Activated CD8-positive, alpha-beta memory T cell treated with anti-CD3 and anti-CD28 coated beads, Interleukin-2, amount 50 U/mL, for 1 hour (primary cell): ENCODE measurements at regions not wholly inside any gene's neighbourhood (a gene's known extent, or its start where the extent isn't known, plus 50 kb on each side); places are given as distances from the start of the nearest gene placed in this dataset.
"Not testable (repeated sequence)": the region's sequence is repeated elsewhere in the genome, so short reads cannot be mapped to it uniquely, and the experiment has no call there.

Experiments
- DNase-seq: peaks from one replicate; pipeline ENCODE4 v3.0.0-alpha.2; 2020; ENCODE audit errors: extremely low read depth

GRCh38 chr3:104903064-104903463 is 463.6 kb upstream of the ALCAM start:
- DNase-seq: no peak

GRCh38 chr3:104906001-104906639 is 460.6 kb upstream of the ALCAM start:
- no peak for DNase-seq

- DNase-seq: no peak
These were observed 459.2 kb upstream of the ALCAM start for GRCh38 chr3:104907507-104907906.

GRCh38 chr3:104908761-104909160 is 457.9 kb upstream of the ALCAM start:
- DNase-seq: no peak

GRCh38 chr3:104909198-104909597 is 457.5 kb upstream of the ALCAM start:
- no peak for DNase-seq

- DNase-seq: no peak
These were observed 457.0 kb upstream of the ALCAM start for GRCh38 chr3:104909721-104910120.

- DNase-seq: no peak
These were observed 455.3 kb upstream of the ALCAM start for GRCh38 chr3:104911376-104911775.

GRCh38 chr3:104916971-104917370 is 449.7 kb upstream of the ALCAM start:
- no peak for DNase-seq

GRCh38 chr3:104920512-104920911 is 446.2 kb upstream of the ALCAM start:
- DNase-seq: no peak

- no peak for DNase-seq
These were observed 432.7 kb upstream of the ALCAM start for GRCh38 chr3:104933972-104934371.

GRCh38 chr3:104935613-104936012 is 431.1 kb upstream of the ALCAM start:
- no peak for DNase-seq

- no peak for DNase-seq
These were observed 427.5 kb upstream of the ALCAM start for GRCh38 chr3:104939196-104939595.

- no peak for DNase-seq
These were observed 424.9 kb upstream of the ALCAM start for GRCh38 chr3:104941785-104942184.

GRCh38 chr3:104943974-104944373 is 422.7 kb upstream of the ALCAM start:
- DNase-seq: no peak

- DNase-seq: no peak
These were observed 418.8 kb upstream of the ALCAM start for GRCh38 chr3:104947943-104948342.

- DNase-seq: not testable (repeated sequence)
These were observed 416.9 kb upstream of the ALCAM start for GRCh38 chr3:104949810-104950209.

GRCh38 chr3:104951426-104951825 is 415.3 kb upstream of the ALCAM start:
- DNase-seq: no peak

GRCh38 chr3:104952146-104952972 is 414.4 kb upstream of the ALCAM start:
- DNase-seq: no peak

- DNase-seq: no peak
These were observed 409.9 kb upstream of the ALCAM start for GRCh38 chr3:104956620-104957345.

GRCh38 chr3:104960579-104960978 is 406.1 kb upstream of the ALCAM start:
- DNase-seq: no peak

- no peak for DNase-seq
These were observed 404.9 kb upstream of the ALCAM start for GRCh38 chr3:104961851-104962250.

GRCh38 chr3:104974316-104974715 is 392.4 kb upstream of the ALCAM start:
- no peak for DNase-seq

- DNase-seq: no peak
These were observed 389.0 kb upstream of the ALCAM start for GRCh38 chr3:104977719-104978118.
